HEK293T (cell line): ENCODE measurements at regions not wholly inside any gene's neighbourhood (a gene's known extent, or its start where the extent isn't known, plus 50 kb on each side); places are given as distances from the start of the nearest gene placed in this dataset.

Experiments used
- CTCF ChIA-PET: fragments of 350-600 bp; formaldehyde crosslinking; extraction: SDS; loops from one replicate; lab custom pipeline; 2021; ENCODE audit warnings: antibody characterized with exemption, inconsistent platforms; lab: Yijun Ruan, JAX
- POLR2A ChIA-PET: fragments of 350-600 bp; formaldehyde crosslinking; extraction: SDS; loops from one replicate; lab custom pipeline; 2020; ENCODE audit warnings: antibody characterized with exemption, inconsistent platforms; lab: Yijun Ruan, JAX
- DNase-seq: peaks from one replicate; pipeline ENCODE4 v3.0.0; 2012; ENCODE audit warnings: mixed read lengths; ENCODE audit errors: extremely low spot score
- ARNT ChIP-seq: fragments of 450-650 bp; IDR thresholded peaks from 2 replicates; pipeline ENCODE4 v1.6.1; 2017; ENCODE audit warnings: mild to moderate bottlenecking
- BHLHE40 ChIP-seq: fragments of 450-650 bp; IDR thresholded peaks from 2 replicates; pipeline ENCODE4 v1.6.1; 2016; ENCODE audit warnings: mild to moderate bottlenecking, moderate library complexity, borderline replicate concordance
- CTBP1 ChIP-seq: fragments of 450-650 bp; IDR thresholded peaks from 2 replicates; pipeline ENCODE4 v1.6.1; 2016; ENCODE audit warnings: borderline replicate concordance
- ELF4 ChIP-seq: fragments of 450-650 bp; IDR thresholded peaks from 2 replicates; pipeline ENCODE4 v1.6.1; 2017; ENCODE audit warnings: antibody characterized with exemption
- FOXA1 ChIP-seq: fragments of 450-650 bp; IDR thresholded peaks from 2 replicates; pipeline ENCODE4 v1.6.1; 2016; ENCODE audit warnings: mild to moderate bottlenecking
- FOXK2 ChIP-seq: fragments of 450-650 bp; IDR thresholded peaks from 2 replicates; pipeline ENCODE4 v1.6.1; 2016; ENCODE audit warnings: mild to moderate bottlenecking
- FOXM1 ChIP-seq: fragments of 450-650 bp; IDR thresholded peaks from 2 replicates; pipeline ENCODE4 v1.6.1; 2017; ENCODE audit warnings: mild to moderate bottlenecking, borderline replicate concordance
- HDGF ChIP-seq: fragments of 450-650 bp; IDR thresholded peaks from 2 replicates; pipeline ENCODE4 v1.6.1; 2017; ENCODE audit warnings: antibody characterized with exemption, borderline replicate concordance
- L3MBTL2 ChIP-seq: fragments of 450-650 bp; conservative IDR thresholded peaks from 2 replicates; pipeline ENCODE4 v1.6.1; 2016; ENCODE audit warnings: mild to moderate bottlenecking
- LEF1 ChIP-seq: fragments of 450-650 bp; IDR thresholded peaks from 2 replicates; pipeline ENCODE4 v1.6.1; 2017; ENCODE audit warnings: mild to moderate bottlenecking, borderline replicate concordance
- NFRKB ChIP-seq: fragments of 450-650 bp; IDR thresholded peaks from 2 replicates; pipeline ENCODE4 v1.6.1; 2016; ENCODE audit warnings: mild to moderate bottlenecking, moderate library complexity
- PKNOX1 ChIP-seq: fragments of 450-650 bp; IDR thresholded peaks from 2 replicates; pipeline ENCODE4 v1.6.1; 2016
- SP1 ChIP-seq: fragments of 450-650 bp; IDR thresholded peaks from 2 replicates; pipeline ENCODE4 v1.6.1; 2017
- SUZ12 ChIP-seq: fragments of 450-650 bp; IDR thresholded peaks from 2 replicates; pipeline ENCODE4 v1.6.1; 2016; ENCODE audit warnings: mild to moderate bottlenecking
- TARDBP ChIP-seq: fragments of 450-650 bp; IDR thresholded peaks from 2 replicates; pipeline ENCODE4 v1.6.1; 2016
- ZNF384 ChIP-seq: fragments of 450-650 bp; IDR thresholded peaks from 2 replicates; pipeline ENCODE4 v1.6.1; 2016

GRCh38 chr3:26418553-26418952 is 204.0 kb upstream of the LRRC3B start:
- TF ChIP-seq ZNF384: no peak
- TF ChIP-seq ELF4: no peak
- no peak for TF ChIP-seq BHLHE40
- TF ChIP-seq L3MBTL2: no peak
- no peak for TF ChIP-seq TARDBP
- no peak for TF ChIP-seq FOXA1
- TF ChIP-seq ARNT: no peak
- TF ChIP-seq FOXK2: no peak
- TF ChIP-seq FOXM1: no peak
- TF ChIP-seq LEF1: no peak
- CTCF ChIA-PET: no interaction called here
- DNase-seq: no peak
- POLR2A ChIA-PET: no interaction called here

- ChIA-PET POLR2A (no interaction called here), CTCF (no interaction called here)
- TF ChIP-seq TARDBP (no peak), LEF1 (no peak), BHLHE40 (no peak), FOXA1 (no peak), ELF4 (no peak), FOXM1 (no peak), HDGF (no peak), ZNF384 (no peak)
- DNase-seq: no peak
Measured at GRCh38 chr3:26422415-26422814, 200.2 kb upstream of the LRRC3B start.

GRCh38 chr3:26425076-26425475 is 197.5 kb upstream of the LRRC3B start:
- POLR2A ChIA-PET: no interaction called here

GRCh38 chr3:26428992-26429391 is 193.6 kb upstream of the LRRC3B start:
- ChIA-PET POLR2A (no interaction called here), CTCF (no interaction called here)
- no peak for DNase-seq
- TF ChIP-seq ZNF384 (no peak), LEF1 (no peak), CTBP1 (no peak), L3MBTL2 (no peak), TARDBP (no peak), FOXA1 (no peak), HDGF (no peak), ELF4 (no peak)

More at GRCh38 chr3:26425076-26425475, 197.5 kb upstream of the LRRC3B start:
- CTCF ChIA-PET: no interaction called here
- DNase-seq: no peak
- no peak for TF ChIP-seq SP1
- no peak for TF ChIP-seq ZNF384
- no peak for TF ChIP-seq NFRKB
- no peak for TF ChIP-seq TARDBP
- no peak for TF ChIP-seq ARNT
- TF ChIP-seq BHLHE40: no peak
- TF ChIP-seq LEF1: no peak
- TF ChIP-seq HDGF: no peak
- no peak for TF ChIP-seq FOXA1
- TF ChIP-seq PKNOX1: no peak
- TF ChIP-seq L3MBTL2: no peak
- no peak for TF ChIP-seq FOXM1

- CTCF ChIA-PET: no interaction called here
- no peak for TF ChIP-seq ARNT
- TF ChIP-seq ELF4: no peak
- no peak for TF ChIP-seq SP1
- no peak for TF ChIP-seq NFRKB
- TF ChIP-seq FOXA1: no peak
- DNase-seq: no peak
- POLR2A ChIA-PET: no interaction called here
Measured at GRCh38 chr3:26437678-26438077, 184.9 kb upstream of the LRRC3B start.

- POLR2A ChIA-PET: no interaction called here
- TF ChIP-seq ZNF384 (no peak), TARDBP (no peak), FOXM1 (no peak), ARNT (no peak), ELF4 (no peak), FOXK2 (no peak), LEF1 (no peak), HDGF (no peak), NFRKB (no peak), SUZ12 (no peak)
- CTCF ChIA-PET: no interaction called here
- no peak for DNase-seq
Measured at GRCh38 chr3:26438325-26438940, 184.1 kb upstream of the LRRC3B start.

GRCh38 chr3:26438981-26439884 is 183.3 kb upstream of the LRRC3B start:
- CTCF ChIA-PET: no interaction called here
- POLR2A ChIA-PET: no interaction called here
- DNase-seq: no peak
- no peak for TF ChIP-seq ZNF384
- no peak for TF ChIP-seq FOXM1
- no peak for TF ChIP-seq L3MBTL2
- no peak for TF ChIP-seq NFRKB
- no peak for TF ChIP-seq LEF1
- no peak for TF ChIP-seq SUZ12
- no peak for TF ChIP-seq FOXK2
- no peak for TF ChIP-seq PKNOX1
- no peak for TF ChIP-seq ELF4
- TF ChIP-seq ARNT: no peak
- TF ChIP-seq SP1: no peak
- TF ChIP-seq HDGF: no peak
- TF ChIP-seq TARDBP: no peak
- no peak for TF ChIP-seq BHLHE40
- no peak for TF ChIP-seq CTBP1
- no peak for TF ChIP-seq FOXA1
